ENCODE measurements at regions not wholly inside any gene's neighbourhood (a gene's known extent, or its start where the extent isn't known, plus 50 kb on each side); places are given as distances from the start of the nearest gene placed in this dataset.

DNA sequence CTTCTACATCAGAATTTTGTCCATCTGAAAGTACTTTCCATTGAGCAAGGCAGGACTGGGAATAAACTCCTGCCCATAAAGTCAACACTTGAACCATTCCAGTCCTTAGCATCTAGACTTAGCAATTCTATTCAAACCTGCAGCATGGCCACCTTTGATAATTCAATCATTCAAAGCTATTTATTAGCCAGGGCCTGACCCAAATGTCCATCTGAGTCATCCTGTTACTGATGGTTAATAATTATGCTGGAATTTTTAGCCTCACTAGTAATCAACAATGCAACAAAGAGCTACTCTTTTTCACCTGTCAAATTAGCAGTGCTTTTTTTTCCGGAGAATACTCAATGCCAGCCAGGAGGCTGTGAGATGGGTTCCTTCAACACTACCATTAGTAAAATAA lies 72.7 kb upstream of the SNRK start:
- DNase-seq (ENCODE audit: low read depth): peak; percentile 58
- no peak for TF ChIP-seq CTCF (IDR thresholded peaks at IDR 0.05; ENCODE audit: insufficient read depth, low read length, severe bottlenecking)
- no peaks in the 10 kb centered on the region for H3K27me3 ChIP-seq (ENCODE audit: control insufficient read depth, insufficient read depth, low read length)
- FAIRE-seq: no peak
- no peaks in the 10 kb centered on the region for H3K36me3 ChIP-seq (ENCODE audit: control insufficient read depth, insufficient read depth, low read length)
- no peak overlapping the region for H3K4me3 ChIP-seq (ENCODE audit: low read depth, low read length)

- Histone ChIP-seq H3K4me3 (ENCODE audit: low read depth, low read length) (no peak overlapping the region), H3K27me3 (ENCODE audit: control insufficient read depth, insufficient read depth, low read length) (no peaks in the 10 kb centered on the region), H3K36me3 (ENCODE audit: control insufficient read depth, insufficient read depth, low read length) (no peaks in the 10 kb centered on the region)
- FAIRE-seq: no peak
- TF ChIP-seq CTCF (IDR thresholded peaks at IDR 0.05; ENCODE audit: insufficient read depth, low read length, severe bottlenecking): no peak
- peak; percentile 85 for DNase-seq (ENCODE audit: low read depth)
These were observed 73.3 kb upstream of the SNRK start for GRCh38 chr3:43212914-43213611.

DNA sequence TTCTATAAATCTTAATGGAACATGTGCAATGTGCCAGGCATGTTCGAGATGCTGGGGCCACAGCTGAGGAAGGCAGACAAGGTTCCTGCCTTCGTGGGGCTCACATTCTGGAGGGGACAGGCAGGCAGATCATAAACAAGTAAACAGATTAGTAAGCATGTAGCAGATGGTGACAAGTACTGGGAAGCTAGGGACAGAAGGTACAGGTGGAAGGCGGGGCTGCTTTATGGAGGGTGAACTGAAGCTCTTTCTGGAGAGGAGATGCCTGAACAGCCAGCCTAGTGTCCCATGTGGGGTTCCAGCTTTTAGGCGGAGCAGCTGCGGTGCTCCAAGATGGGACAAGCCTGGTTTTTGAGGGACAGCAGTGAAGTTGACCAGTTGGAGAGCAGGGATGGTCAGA lies 74.7 kb upstream of the SNRK start:
- Histone ChIP-seq H3K36me3 (ENCODE audit: control insufficient read depth, insufficient read depth, low read length) (no peaks in the 10 kb centered on the region), H3K4me3 (ENCODE audit: low read depth, low read length) (no peak overlapping the region), H3K27me3 (ENCODE audit: control insufficient read depth, insufficient read depth, low read length) (no peaks in the 10 kb centered on the region)
- FAIRE-seq (no peak), DNase-seq (ENCODE audit: low read depth) (no peak)
- no peak for TF ChIP-seq CTCF (IDR thresholded peaks at IDR 0.05; ENCODE audit: insufficient read depth, low read length, severe bottlenecking)

DNA sequence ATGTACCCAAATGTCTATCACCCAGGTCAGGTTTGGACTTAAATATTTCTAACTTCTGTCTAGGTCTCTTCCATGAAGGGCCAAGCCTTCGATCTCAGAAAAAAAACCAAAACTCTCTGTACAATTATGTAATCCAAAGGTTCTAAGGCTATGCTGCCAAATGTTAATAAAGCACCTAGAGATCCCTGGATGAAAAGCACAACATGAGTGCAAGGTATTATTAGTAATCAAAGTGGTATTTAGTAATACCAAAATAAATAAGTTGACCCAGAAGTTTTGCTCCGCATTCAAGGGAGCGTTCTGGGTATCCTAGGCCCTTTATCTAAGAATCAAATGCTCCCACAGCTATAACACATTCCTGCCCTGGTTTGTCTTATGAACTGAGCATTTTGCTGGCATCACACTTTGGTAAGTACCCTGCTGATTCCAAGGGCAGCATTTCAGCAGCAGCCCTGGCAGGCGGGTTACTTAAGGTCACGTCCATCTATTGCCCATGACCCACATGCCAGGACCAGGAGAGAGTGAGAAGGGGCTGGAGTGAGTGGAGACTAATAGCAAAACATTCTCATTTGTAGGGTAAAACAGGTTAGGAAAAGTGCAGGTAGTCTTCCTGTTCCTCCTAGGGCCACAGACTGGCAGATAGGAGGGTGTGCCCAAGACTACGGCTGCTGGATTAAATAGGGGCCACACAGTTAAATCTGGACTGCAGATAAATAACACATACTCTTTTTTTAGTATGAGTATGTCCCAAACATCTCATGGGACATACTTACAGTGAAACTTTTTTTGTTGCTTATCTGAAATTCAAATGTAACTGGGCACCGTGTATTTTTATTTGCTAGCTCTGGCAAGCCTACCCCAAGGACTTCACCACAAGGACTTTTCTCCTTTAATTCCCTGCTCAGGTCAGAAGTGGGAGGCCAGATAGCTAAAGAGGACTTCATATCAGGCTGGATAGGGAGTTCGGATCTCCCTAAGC lies 76.0 kb upstream of the SNRK start:
- peak; percentile 23 for FAIRE-seq
- TF ChIP-seq CTCF (IDR thresholded peaks at IDR 0.05; ENCODE audit: insufficient read depth, low read length, severe bottlenecking): no peak

GRCh38 chr3:43207628-43208085 lies 78.7 kb upstream of the SNRK start:
- Histone ChIP-seq H3K27me3 (ENCODE audit: control insufficient read depth, insufficient read depth, low read length) (peaks cover 2% of the 10 kb centered on the region), H3K36me3 (ENCODE audit: control insufficient read depth, insufficient read depth, low read length) (no peaks in the 10 kb centered on the region), H3K4me3 (ENCODE audit: low read depth, low read length) (no peak overlapping the region)
- no peak for FAIRE-seq
- DNase-seq (ENCODE audit: low read depth): no peak
- TF ChIP-seq CTCF (IDR thresholded peaks at IDR 0.05; ENCODE audit: insufficient read depth, low read length, severe bottlenecking): no peak

More for the DNA sequence above, 76.0 kb upstream of the SNRK start:
- no peak overlapping the region for H3K4me3 ChIP-seq (ENCODE audit: low read depth, low read length)
- no peak for DNase-seq (ENCODE audit: low read depth)
- no peaks in the 10 kb centered on the region for H3K27me3 ChIP-seq (ENCODE audit: control insufficient read depth, insufficient read depth, low read length)
- no peaks in the 10 kb centered on the region for H3K36me3 ChIP-seq (ENCODE audit: control insufficient read depth, insufficient read depth, low read length)
